Upper lobe of left lung (tissue), 4 donors: ENCODE measurements at regions not wholly inside any gene's neighbourhood (a gene's known extent, or its start where the extent isn't known, plus 50 kb on each side); places are given as distances from the start of the nearest gene placed in this dataset.

Experiments
- EP300 ChIP-seq, 4 donors: sonication (generic); formaldehyde crosslinking; IDR thresholded peaks; one replicate each; pipeline ENCODE4 v1.5.1; 2017; ENCODE audit warnings: antibody characterized with exemption in 4 of 4, control low read depth in 2 of 4
- POLR2A ChIP-seq, 4 donors: fragments of 450-650 bp; IDR thresholded peaks; one replicate each; pipeline ENCODE4 v1.5.1; 2016 to 2017; ENCODE audit warnings: antibody characterized with exemption in 4 of 4, mild to moderate bottlenecking in 2 of 4
- TF ChIP-seq, protein P1 (sequence below), 6 experiments: fragments of 450-650 bp in 4 of 6; fragments of 200-600 bp in 2 of 6; sonication (generic) in 2 of 6; IDR thresholded peaks; one replicate each; pipeline ENCODE4 v1.5.1; 2016 to 2019; ENCODE audit warnings: antibody characterized with exemption in 6 of 6

GRCh38 chr17:14637260-14637659 is 336.4 kb downstream of the HS3ST3B1 start:
- TF ChIP-seq, protein P1, sequence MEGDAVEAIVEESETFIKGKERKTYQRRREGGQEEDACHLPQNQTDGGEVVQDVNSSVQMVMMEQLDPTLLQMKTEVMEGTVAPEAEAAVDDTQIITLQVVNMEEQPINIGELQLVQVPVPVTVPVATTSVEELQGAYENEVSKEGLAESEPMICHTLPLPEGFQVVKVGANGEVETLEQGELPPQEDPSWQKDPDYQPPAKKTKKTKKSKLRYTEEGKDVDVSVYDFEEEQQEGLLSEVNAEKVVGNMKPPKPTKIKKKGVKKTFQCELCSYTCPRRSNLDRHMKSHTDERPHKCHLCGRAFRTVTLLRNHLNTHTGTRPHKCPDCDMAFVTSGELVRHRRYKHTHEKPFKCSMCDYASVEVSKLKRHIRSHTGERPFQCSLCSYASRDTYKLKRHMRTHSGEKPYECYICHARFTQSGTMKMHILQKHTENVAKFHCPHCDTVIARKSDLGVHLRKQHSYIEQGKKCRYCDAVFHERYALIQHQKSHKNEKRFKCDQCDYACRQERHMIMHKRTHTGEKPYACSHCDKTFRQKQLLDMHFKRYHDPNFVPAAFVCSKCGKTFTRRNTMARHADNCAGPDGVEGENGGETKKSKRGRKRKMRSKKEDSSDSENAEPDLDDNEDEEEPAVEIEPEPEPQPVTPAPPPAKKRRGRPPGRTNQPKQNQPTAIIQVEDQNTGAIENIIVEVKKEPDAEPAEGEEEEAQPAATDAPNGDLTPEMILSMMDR (IDR thresholded peaks at IDR 0.05): no peak
- TF ChIP-seq EP300 (IDR thresholded peaks at IDR 0.05): no peak
- TF ChIP-seq POLR2A (IDR thresholded peaks at IDR 0.05): no peak
